ENCODE measurements at regions not wholly inside any gene's neighbourhood (a gene's known extent, or its start where the extent isn't known, plus 50 kb on each side); places are given as distances from the start of the nearest gene placed in this dataset.

DNA sequence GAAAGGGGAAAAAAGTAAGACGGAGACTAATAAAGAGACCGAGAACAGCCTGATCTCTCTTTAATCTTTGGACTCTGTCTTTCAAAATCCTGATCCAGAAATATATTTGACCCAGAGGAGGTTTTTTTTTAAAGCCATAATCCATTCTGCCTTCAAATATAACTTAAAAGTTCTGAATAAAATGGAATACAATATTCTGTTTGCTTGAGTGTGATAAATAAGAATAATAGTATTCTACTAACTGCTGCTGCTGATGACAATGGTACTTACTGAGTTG is 1196.0 kb downstream of the GALC start:
- Mint-ChIP-seq H3K4me1 (no peaks in the 10 kb centered on the region), H3K4me3 (no peak overlapping the region), H3K9me3 (peaks cover 10% of the 10 kb centered on the region), H3K27me3 (ENCODE audit: insufficient read depth) (no peaks in the 10 kb centered on the region), H3K27ac (no peak overlapping the region), H3K36me3 (ENCODE audit: low read depth) (no peaks in the 10 kb centered on the region)
- TF ChIP-seq, protein P1, sequence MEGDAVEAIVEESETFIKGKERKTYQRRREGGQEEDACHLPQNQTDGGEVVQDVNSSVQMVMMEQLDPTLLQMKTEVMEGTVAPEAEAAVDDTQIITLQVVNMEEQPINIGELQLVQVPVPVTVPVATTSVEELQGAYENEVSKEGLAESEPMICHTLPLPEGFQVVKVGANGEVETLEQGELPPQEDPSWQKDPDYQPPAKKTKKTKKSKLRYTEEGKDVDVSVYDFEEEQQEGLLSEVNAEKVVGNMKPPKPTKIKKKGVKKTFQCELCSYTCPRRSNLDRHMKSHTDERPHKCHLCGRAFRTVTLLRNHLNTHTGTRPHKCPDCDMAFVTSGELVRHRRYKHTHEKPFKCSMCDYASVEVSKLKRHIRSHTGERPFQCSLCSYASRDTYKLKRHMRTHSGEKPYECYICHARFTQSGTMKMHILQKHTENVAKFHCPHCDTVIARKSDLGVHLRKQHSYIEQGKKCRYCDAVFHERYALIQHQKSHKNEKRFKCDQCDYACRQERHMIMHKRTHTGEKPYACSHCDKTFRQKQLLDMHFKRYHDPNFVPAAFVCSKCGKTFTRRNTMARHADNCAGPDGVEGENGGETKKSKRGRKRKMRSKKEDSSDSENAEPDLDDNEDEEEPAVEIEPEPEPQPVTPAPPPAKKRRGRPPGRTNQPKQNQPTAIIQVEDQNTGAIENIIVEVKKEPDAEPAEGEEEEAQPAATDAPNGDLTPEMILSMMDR (conservative IDR thresholded peaks at IDR 0.05): no peak
- WGBS, 2 experiments (ENCODE audit: insufficient coverage in 1 of 2, insufficient read length in 1 of 2): 100% methylated on average over 1 to 2 of the region's 2 CpGs
- H3K4me3 ChIP-seq (ENCODE audit: low read length): no peak overlapping the region
- H3K36me3 ChIP-seq (ENCODE audit: control insufficient read depth, insufficient read depth, low read length): no peaks in the 10 kb centered on the region
- H3K9ac ChIP-seq (ENCODE audit: extremely low read depth, low read length, poor library complexity, severe bottlenecking): no peak overlapping the region
- H3K9me3 ChIP-seq (ENCODE audit: control insufficient read depth, low read length): peaks cover 4% of the 10 kb centered on the region
- no peak overlapping the region for H3K27ac ChIP-seq (ENCODE audit: low read depth, low read length)
- H3K4me1 ChIP-seq (ENCODE audit: control insufficient read depth, insufficient read depth, low read length): no peaks in the 10 kb centered on the region
- no peak for DNase-seq
- no peaks in the 10 kb centered on the region for H3K27me3 ChIP-seq (ENCODE audit: control insufficient read depth, insufficient read depth, low read length, poor library complexity, severe bottlenecking)

DNA sequence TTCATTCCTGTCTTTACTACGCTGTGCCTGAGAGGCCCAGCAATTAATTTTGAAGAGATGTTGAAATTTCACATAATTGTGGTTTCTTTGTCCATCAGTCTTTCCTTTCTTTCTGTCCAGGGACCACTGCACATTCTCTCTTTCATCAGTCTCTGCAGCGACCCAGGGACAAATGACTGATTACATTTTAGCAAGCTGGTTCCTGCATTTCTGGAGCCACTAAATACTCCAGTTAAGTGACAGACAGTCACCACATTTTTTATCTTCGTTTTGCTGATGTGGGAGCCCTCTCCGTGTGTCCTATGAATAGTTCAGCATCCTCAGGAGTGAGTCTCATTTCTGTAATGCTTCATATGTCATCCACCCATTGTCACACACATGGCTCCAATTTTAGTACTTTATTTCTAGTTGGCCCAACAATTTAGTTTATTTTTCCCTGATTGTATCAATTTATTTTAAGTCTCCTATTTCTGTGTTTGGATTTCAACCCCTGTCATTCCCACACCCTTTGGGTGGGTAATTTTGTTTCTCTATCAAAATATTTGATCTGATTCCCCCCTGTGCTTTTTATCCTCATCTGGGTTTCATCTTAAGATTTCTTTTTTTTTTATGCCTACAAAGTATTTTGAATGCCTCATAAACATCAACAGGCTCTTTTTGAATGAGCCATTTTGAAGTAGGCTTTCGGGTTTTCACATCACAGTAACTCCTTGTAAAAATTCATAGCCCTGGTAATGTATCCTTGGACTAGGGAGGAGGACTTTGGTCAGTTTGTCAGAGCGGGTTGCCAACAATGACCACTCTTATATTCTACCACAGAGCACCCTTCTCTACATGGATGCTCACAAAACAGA is 1196.5 kb downstream of the GALC start:
- peaks cover 15% of the 10 kb centered on the region for H3K9me3 Mint-ChIP-seq
- 88 to 93% methylated on average over 4 to 6 of the region's 6 CpGs for WGBS, 2 experiments (ENCODE audit: insufficient coverage in 1 of 2, insufficient read length in 1 of 2)
- H3K36me3 ChIP-seq (ENCODE audit: control insufficient read depth, insufficient read depth, low read length): no peaks in the 10 kb centered on the region
- peaks cover 9% of the 10 kb centered on the region for H3K9me3 ChIP-seq (ENCODE audit: control insufficient read depth, low read length)
- no peaks in the 10 kb centered on the region for H3K27me3 Mint-ChIP-seq (ENCODE audit: insufficient read depth)
- no peak overlapping the region for H3K27ac ChIP-seq (ENCODE audit: low read depth, low read length)
- H3K4me3 ChIP-seq (ENCODE audit: low read length): no peak overlapping the region
- H3K4me1 Mint-ChIP-seq: no peaks in the 10 kb centered on the region
- H3K36me3 Mint-ChIP-seq (ENCODE audit: low read depth): peaks cover 2% of the 10 kb centered on the region
- H3K27me3 ChIP-seq (ENCODE audit: control insufficient read depth, insufficient read depth, low read length, poor library complexity, severe bottlenecking): no peaks in the 10 kb centered on the region
- H3K4me3 Mint-ChIP-seq: no peak overlapping the region
- H3K9ac ChIP-seq (ENCODE audit: extremely low read depth, low read length, poor library complexity, severe bottlenecking): no peak overlapping the region
- TF ChIP-seq, protein P1 (conservative IDR thresholded peaks at IDR 0.05): no peak
- H3K27ac Mint-ChIP-seq: no peak overlapping the region
- no peak for DNase-seq
- H3K4me1 ChIP-seq (ENCODE audit: control insufficient read depth, insufficient read depth, low read length): no peaks in the 10 kb centered on the region

DNA sequence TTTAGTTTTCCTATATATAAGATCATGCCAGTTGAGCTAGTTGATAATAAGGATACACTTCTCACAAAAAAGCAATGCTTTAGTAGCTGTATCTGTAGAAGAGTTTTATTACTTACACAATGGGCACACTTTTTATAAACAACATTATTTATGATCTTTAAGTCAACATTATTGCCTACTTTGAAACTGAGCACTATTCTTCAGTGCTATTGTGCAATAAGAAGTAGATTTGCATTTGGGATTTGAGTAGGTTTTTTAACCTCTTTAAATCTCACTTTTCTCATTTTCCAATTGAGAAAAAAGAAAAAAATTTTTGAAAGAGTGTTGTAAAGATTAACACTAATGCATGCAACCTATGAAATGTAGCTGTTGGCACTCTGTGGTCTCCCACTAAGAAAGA is 1198.3 kb downstream of the GALC start:
- H3K27me3 ChIP-seq (ENCODE audit: control insufficient read depth, insufficient read depth, low read length, poor library complexity, severe bottlenecking): no peaks in the 10 kb centered on the region
- no peaks in the 10 kb centered on the region for H3K36me3 ChIP-seq (ENCODE audit: control insufficient read depth, insufficient read depth, low read length)
- H3K9ac ChIP-seq (ENCODE audit: extremely low read depth, low read length, poor library complexity, severe bottlenecking): no peak overlapping the region
- Mint-ChIP-seq H3K27me3 (ENCODE audit: insufficient read depth) (no peaks in the 10 kb centered on the region), H3K27ac (no peak overlapping the region), H3K9me3 (peaks cover 20% of the 10 kb centered on the region), H3K4me3 (no peak overlapping the region), H3K4me1 (no peaks in the 10 kb centered on the region), H3K36me3 (ENCODE audit: low read depth) (peaks cover 7% of the 10 kb centered on the region)
- no peak overlapping the region for H3K4me3 ChIP-seq (ENCODE audit: low read length)
- H3K27ac ChIP-seq (ENCODE audit: low read depth, low read length): no peak overlapping the region
- H3K4me1 ChIP-seq (ENCODE audit: control insufficient read depth, insufficient read depth, low read length): no peaks in the 10 kb centered on the region
- no peak for DNase-seq
- TF ChIP-seq, protein P1 (conservative IDR thresholded peaks at IDR 0.05): no peak
- H3K9me3 ChIP-seq (ENCODE audit: control insufficient read depth, low read length): peaks cover 17% of the 10 kb centered on the region

Measured in endodermal cell (in vitro differentiated cells).